ENCODE measurements at regions not wholly inside any gene's neighbourhood (a gene's known extent, or its start where the extent isn't known, plus 50 kb on each side); places are given as distances from the start of the nearest gene placed in this dataset.

DNA sequence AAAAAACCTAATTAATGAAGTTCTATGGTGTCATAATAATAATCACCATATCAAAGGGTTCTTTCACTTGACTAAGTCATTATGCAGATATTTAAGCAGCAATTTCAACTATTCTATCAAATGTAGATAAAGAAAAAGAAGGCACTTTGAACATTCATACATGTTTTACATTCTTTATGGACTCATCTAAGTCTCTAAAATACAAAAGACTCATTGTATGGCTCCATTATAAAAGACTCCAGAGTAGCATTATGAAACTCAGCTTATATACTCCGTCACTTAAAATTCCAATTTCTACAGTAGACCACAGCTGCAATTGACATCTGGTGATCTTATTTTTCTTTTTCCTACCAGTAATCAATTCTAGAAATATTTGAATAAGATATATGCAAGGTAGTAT is 173.5 kb upstream of the KIF2B start:
- Histone ChIP-seq H3K36me3 (replicated peaks in 1 of 2; ENCODE audit: control insufficient read depth in 1 of 2, insufficient read depth in 2 of 2, low read length in 1 of 2) (no peaks in the 10 kb centered on the region), H4K20me1 (ENCODE audit: insufficient read depth) (no peaks in the 10 kb centered on the region), H3K79me2 (ENCODE audit: insufficient read depth) (no peaks in the 10 kb centered on the region), H3K4me2 (no peak overlapping the region), H2AFZ (ENCODE audit: low read depth) (no peak overlapping the region), H3K9me3 (no peaks in the 10 kb centered on the region), H3K27ac (ENCODE audit: low read depth in 2 of 2, low read length in 1 of 2) (no peak overlapping the region), H3F3A (replicated peaks; ENCODE audit: insufficient read depth) (no peaks in the 10 kb centered on the region), H3K27me3 (ENCODE audit: insufficient read depth) (no peaks in the 10 kb centered on the region), H3K4me1 (ENCODE audit: control insufficient read depth in 1 of 2, insufficient read depth in 2 of 2, low read depth in 1 of 2, low read length in 1 of 2) (no peaks in the 10 kb centered on the region; a peak in 1 of 4 replicates), H3K4me3 (ENCODE audit: low read depth in 2 of 2, low read length in 1 of 2) (no peak overlapping the region), H3K9me2 (no peaks in the 10 kb centered on the region), H3K9ac (no peak overlapping the region)
- TF ChIP-seq, protein P1, sequence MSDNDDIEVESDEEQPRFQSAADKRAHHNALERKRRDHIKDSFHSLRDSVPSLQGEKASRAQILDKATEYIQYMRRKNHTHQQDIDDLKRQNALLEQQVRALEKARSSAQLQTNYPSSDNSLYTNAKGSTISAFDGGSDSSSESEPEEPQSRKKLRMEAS (IDR thresholded peaks at IDR 0.05; ENCODE audit: low read depth) = no peak
- TF ChIP-seq, protein P2, sequence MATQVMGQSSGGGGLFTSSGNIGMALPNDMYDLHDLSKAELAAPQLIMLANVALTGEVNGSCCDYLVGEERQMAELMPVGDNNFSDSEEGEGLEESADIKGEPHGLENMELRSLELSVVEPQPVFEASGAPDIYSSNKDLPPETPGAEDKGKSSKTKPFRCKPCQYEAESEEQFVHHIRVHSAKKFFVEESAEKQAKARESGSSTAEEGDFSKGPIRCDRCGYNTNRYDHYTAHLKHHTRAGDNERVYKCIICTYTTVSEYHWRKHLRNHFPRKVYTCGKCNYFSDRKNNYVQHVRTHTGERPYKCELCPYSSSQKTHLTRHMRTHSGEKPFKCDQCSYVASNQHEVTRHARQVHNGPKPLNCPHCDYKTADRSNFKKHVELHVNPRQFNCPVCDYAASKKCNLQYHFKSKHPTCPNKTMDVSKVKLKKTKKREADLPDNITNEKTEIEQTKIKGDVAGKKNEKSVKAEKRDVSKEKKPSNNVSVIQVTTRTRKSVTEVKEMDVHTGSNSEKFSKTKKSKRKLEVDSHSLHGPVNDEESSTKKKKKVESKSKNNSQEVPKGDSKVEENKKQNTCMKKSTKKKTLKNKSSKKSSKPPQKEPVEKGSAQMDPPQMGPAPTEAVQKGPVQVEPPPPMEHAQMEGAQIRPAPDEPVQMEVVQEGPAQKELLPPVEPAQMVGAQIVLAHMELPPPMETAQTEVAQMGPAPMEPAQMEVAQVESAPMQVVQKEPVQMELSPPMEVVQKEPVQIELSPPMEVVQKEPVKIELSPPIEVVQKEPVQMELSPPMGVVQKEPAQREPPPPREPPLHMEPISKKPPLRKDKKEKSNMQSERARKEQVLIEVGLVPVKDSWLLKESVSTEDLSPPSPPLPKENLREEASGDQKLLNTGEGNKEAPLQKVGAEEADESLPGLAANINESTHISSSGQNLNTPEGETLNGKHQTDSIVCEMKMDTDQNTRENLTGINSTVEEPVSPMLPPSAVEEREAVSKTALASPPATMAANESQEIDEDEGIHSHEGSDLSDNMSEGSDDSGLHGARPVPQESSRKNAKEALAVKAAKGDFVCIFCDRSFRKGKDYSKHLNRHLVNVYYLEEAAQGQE (IDR thresholded peaks at IDR 0.05; ENCODE audit: low read depth, low read length) = no peak
- TF ChIP-seq NRF1 (IDR thresholded peaks at IDR 0.05; ENCODE audit: low read depth, low read length) (no peak), FOXJ3 (CRISPR knock-in tag; IDR thresholded peaks at IDR 0.05) (no peak), TAF1 (IDR thresholded peaks at IDR 0.05; ENCODE audit: borderline replicate concordance, low read depth, low read length) (no peak), ELF1 (IDR thresholded peaks at IDR 0.05) (no peak), FOXM1 (IDR thresholded peaks at IDR 0.05; ENCODE audit: low read depth) (no peak), EP300 (IDR thresholded peaks at IDR 0.05; ENCODE audit: borderline replicate concordance in 1 of 2, low read depth in 1 of 2, low read length in 1 of 2) (no peak), RXRA (IDR thresholded peaks at IDR 0.05; ENCODE audit: borderline replicate concordance, low read depth) (no peak), RAD21 (IDR thresholded peaks at IDR 0.05; ENCODE audit: low read length) (no peak), MXI1 (IDR thresholded peaks at IDR 0.05; ENCODE audit: low read depth, low read length) (no peak), YY1 (IDR thresholded peaks at IDR 0.05; ENCODE audit: low read depth) (no peak), SMC3 (IDR thresholded peaks at IDR 0.05; ENCODE audit: low read depth, low read length) (no peak), EZH2phosphoT487 (IDR thresholded peaks at IDR 0.05; ENCODE audit: borderline replicate concordance, low read depth) (no peak), CHD2 (IDR thresholded peaks at IDR 0.05; ENCODE audit: low read length, partially characterized antibody) (no peak), SIN3A (IDR thresholded peaks at IDR 0.05; ENCODE audit: borderline replicate concordance, low read depth, low read length) (no peak), TCF12 (IDR thresholded peaks at IDR 0.05) (no peak)
- TF ChIP-seq, protein P3, sequence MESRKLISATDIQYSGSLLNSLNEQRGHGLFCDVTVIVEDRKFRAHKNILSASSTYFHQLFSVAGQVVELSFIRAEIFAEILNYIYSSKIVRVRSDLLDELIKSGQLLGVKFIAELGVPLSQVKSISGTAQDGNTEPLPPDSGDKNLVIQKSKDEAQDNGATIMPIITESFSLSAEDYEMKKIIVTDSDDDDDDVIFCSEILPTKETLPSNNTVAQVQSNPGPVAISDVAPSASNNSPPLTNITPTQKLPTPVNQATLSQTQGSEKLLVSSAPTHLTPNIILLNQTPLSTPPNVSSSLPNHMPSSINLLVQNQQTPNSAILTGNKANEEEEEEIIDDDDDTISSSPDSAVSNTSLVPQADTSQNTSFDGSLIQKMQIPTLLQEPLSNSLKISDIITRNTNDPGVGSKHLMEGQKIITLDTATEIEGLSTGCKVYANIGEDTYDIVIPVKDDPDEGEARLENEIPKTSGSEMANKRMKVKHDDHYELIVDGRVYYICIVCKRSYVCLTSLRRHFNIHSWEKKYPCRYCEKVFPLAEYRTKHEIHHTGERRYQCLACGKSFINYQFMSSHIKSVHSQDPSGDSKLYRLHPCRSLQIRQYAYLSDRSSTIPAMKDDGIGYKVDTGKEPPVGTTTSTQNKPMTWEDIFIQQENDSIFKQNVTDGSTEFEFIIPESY (IDR thresholded peaks at IDR 0.05; ENCODE audit: borderline replicate concordance, low read depth) = no peak
- TF ChIP-seq, protein P4, sequence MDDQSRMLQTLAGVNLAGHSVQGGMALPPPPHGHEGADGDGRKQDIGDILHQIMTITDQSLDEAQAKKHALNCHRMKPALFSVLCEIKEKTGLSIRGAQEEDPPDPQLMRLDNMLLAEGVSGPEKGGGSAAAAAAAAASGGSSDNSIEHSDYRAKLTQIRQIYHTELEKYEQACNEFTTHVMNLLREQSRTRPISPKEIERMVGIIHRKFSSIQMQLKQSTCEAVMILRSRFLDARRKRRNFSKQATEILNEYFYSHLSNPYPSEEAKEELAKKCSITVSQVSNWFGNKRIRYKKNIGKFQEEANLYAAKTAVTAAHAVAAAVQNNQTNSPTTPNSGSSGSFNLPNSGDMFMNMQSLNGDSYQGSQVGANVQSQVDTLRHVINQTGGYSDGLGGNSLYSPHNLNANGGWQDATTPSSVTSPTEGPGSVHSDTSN (IDR thresholded peaks at IDR 0.05) = no peak
- TF ChIP-seq, protein P5, sequence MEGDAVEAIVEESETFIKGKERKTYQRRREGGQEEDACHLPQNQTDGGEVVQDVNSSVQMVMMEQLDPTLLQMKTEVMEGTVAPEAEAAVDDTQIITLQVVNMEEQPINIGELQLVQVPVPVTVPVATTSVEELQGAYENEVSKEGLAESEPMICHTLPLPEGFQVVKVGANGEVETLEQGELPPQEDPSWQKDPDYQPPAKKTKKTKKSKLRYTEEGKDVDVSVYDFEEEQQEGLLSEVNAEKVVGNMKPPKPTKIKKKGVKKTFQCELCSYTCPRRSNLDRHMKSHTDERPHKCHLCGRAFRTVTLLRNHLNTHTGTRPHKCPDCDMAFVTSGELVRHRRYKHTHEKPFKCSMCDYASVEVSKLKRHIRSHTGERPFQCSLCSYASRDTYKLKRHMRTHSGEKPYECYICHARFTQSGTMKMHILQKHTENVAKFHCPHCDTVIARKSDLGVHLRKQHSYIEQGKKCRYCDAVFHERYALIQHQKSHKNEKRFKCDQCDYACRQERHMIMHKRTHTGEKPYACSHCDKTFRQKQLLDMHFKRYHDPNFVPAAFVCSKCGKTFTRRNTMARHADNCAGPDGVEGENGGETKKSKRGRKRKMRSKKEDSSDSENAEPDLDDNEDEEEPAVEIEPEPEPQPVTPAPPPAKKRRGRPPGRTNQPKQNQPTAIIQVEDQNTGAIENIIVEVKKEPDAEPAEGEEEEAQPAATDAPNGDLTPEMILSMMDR (IDR thresholded peaks at IDR 0.05) = no peak
- CTCF ChIA-PET = interaction anchor here (1.2 to 1.7 kb wide), 2 partner anchors 14 to 17 kb away, joined by 3 to 4 read pairs; no protein-coding TSS in a partner anchor
- no peak for DNase-seq
- POLR2A ChIA-PET = no interaction called here
- 77% methylated on average over 1 of the region's 1 CpG for WGBS (ENCODE audit: low lambda C conversion rate)
